Suprapubic skin (tissue), 4 donors: ENCODE measurements at regions not wholly inside any gene's neighbourhood (a gene's known extent, or its start where the extent isn't known, plus 50 kb on each side); places are given as distances from the start of the nearest gene placed in this dataset.

Experiments
- CTCF ChIP-seq, 2 donors: fragments of 200-600 bp in 1 of 2; fragments of 450-650 bp in 1 of 2; sonication (generic) in 1 of 2; IDR thresholded peaks; one replicate each; pipeline ENCODE4 v1.5.1; 2016 to 2019; ENCODE audit warnings: antibody characterized with exemption in 2 of 2, mild to moderate bottlenecking in 1 of 2, moderate library complexity in 1 of 2
- POLR2A ChIP-seq, 2 donors: fragments of 450-650 bp; IDR thresholded peaks; one replicate each; pipeline ENCODE4 v1.6.1; 2017; ENCODE audit warnings: antibody characterized with exemption in 2 of 2, mild to moderate bottlenecking in 2 of 2, moderate library complexity in 2 of 2
- POLR2AphosphoS5 ChIP-seq, 3 donors: sonication (generic); formaldehyde crosslinking; IDR thresholded peaks; one replicate each; pipeline ENCODE4 v1.6.1; 2017; ENCODE audit warnings: antibody characterized with exemption in 3 of 3

GRCh38 chr5:114038756-114039155, 323.1 kb upstream of the KCNN2 start:
- no peak for TF ChIP-seq CTCF (IDR thresholded peaks at IDR 0.05)
- no peak for TF ChIP-seq POLR2AphosphoS5 (IDR thresholded peaks at IDR 0.05)
- no peak for TF ChIP-seq POLR2A (IDR thresholded peaks at IDR 0.05)
